SK-N-SH (cell line): ENCODE measurements at regions not wholly inside any gene's neighbourhood (a gene's known extent, or its start where the extent isn't known, plus 50 kb on each side); places are given as distances from the start of the nearest gene placed in this dataset.

Experiments
- CTCF ChIA-PET: fragments of 300-600, 350-600 bp; formaldehyde crosslinking; extraction: SDS; loops from one replicate; lab custom pipeline; 2021; lab: Yijun Ruan, JAX
- POLR2A ChIA-PET: fragments of 350-600 bp; sonication (Branson Sonifier 250); formaldehyde crosslinking; extraction: SDS; loops from one replicate; lab custom pipeline; 2020; ENCODE audit warnings: antibody characterized with exemption, inconsistent platforms; lab: Yijun Ruan, JAX
- DNase-seq: peaks from one replicate; pipeline ENCODE4 v3.0.0; 2012
- H2AFZ ChIP-seq: fragments of 200-600 bp; sonication (generic); 2 replicates; pipeline ENCODE4 v1.8.1; 2016; ENCODE audit warnings: antibody characterized with exemption, mild to moderate bottlenecking, low read depth
- H3F3A ChIP-seq: fragments of 200-600 bp; sonication (generic); replicated peaks from 2 replicates; pipeline ENCODE3; 2016; ENCODE audit warnings: antibody characterized with exemption, mild to moderate bottlenecking; ENCODE audit not compliant: insufficient read depth
- H3K27ac ChIP-seq, 2 experiments: fragments of 200-500 bp in 1 of 2; fragments of 200-600 bp in 1 of 2; sonication (Bioruptor generic) in 1 of 2; sonication (generic), shearing (Covaris generic) in 1 of 2; 2 replicates each; pipeline versions ENCODE4 v1.5.1 to v1.6.1; 2014 to 2016; ENCODE audit warnings: low read depth in 2 of 2, inconsistent platforms in 1 of 2, low read length in 1 of 2, mild to moderate bottlenecking in 1 of 2, mixed read lengths in 1 of 2
- H3K27me3 ChIP-seq: fragments of 200-600 bp; sonication (generic), shearing (Covaris generic); 2 replicates; pipeline ENCODE4 v1.6.1; 2016; ENCODE audit warnings: mixed run types; ENCODE audit not compliant: insufficient read depth
- H3K36me3 ChIP-seq, 2 experiments: fragments of 200-500 bp in 1 of 2; fragments of 200-600 bp in 1 of 2; sonication (Bioruptor generic) in 1 of 2; sonication (generic) in 1 of 2; replicated peaks in 1 of 2; 2 replicates each; pipeline versions ENCODE3 to v1.5.1; 2014 to 2016; ENCODE audit warnings: low read length in 1 of 2, mild to moderate bottlenecking in 1 of 2; ENCODE audit not compliant: insufficient read depth in 2 of 2, control insufficient read depth in 1 of 2
- H3K4me1 ChIP-seq, 2 experiments: fragments of 200-500 bp in 1 of 2; fragments of 200-600 bp in 1 of 2; sonication (Bioruptor generic) in 1 of 2; sonication (generic), shearing (Covaris generic) in 1 of 2; 2 replicates each; pipeline versions ENCODE4 v1.5.1 to v1.6.1; 2014 to 2016; ENCODE audit warnings: low read depth in 1 of 2, low read length in 1 of 2, mixed run types in 1 of 2; ENCODE audit not compliant: insufficient read depth in 2 of 2, control insufficient read depth in 1 of 2
- H3K4me2 ChIP-seq: fragments of 200-600 bp; sonication (generic), shearing (Covaris generic); 2 replicates; pipeline ENCODE4 v1.6.1; 2017; ENCODE audit warnings: mixed run types
- H3K4me3 ChIP-seq, 2 experiments: fragments of 200-500 bp in 1 of 2; fragments of 200-600 bp in 1 of 2; sonication (Bioruptor generic) in 1 of 2; sonication (generic), shearing (Covaris generic) in 1 of 2; 2 replicates each; pipeline versions ENCODE4 v1.5.1 to v1.8.1; 2014 to 2016; ENCODE audit warnings: low read depth in 2 of 2, inconsistent platforms in 1 of 2, low read length in 1 of 2, mild to moderate bottlenecking in 1 of 2, mixed read lengths in 1 of 2, moderate library complexity in 1 of 2
- H3K79me2 ChIP-seq: fragments of 200-600 bp; sonication (generic); 2 replicates; pipeline ENCODE4 v1.8.1; 2017; ENCODE audit warnings: mild to moderate bottlenecking; ENCODE audit not compliant: insufficient read depth
- H3K9ac ChIP-seq: fragments of 200-600 bp; sonication (generic); 2 replicates; pipeline ENCODE4 v1.6.1; 2017; ENCODE audit warnings: mixed run types
- H3K9me2 ChIP-seq: fragments of 200-600 bp; sonication (generic); 2 replicates; pipeline ENCODE4 v1.6.1; 2017; ENCODE audit warnings: mixed run types
- H3K9me3 ChIP-seq: fragments of 200-600 bp; sonication (generic); 2 replicates; pipeline ENCODE4 v1.6.1; 2017; ENCODE audit warnings: mixed run types, mild to moderate bottlenecking, moderate library complexity
- H4K20me1 ChIP-seq: fragments of 200-600 bp; sonication (generic); 2 replicates; pipeline ENCODE4 v1.6.1; 2017; ENCODE audit warnings: mild to moderate bottlenecking, mixed run types; ENCODE audit not compliant: insufficient read depth
- CTCF ChIP-seq: fragments of 200-600 bp; sonication (generic); IDR thresholded peaks from 2 replicates; pipeline ENCODE4 v1.6.1; 2017; ENCODE audit warnings: antibody characterized with exemption, mild to moderate bottlenecking, moderate library complexity
- ELF1 ChIP-seq: IDR thresholded peaks from 2 replicates; pipeline ENCODE4 v1.4.0; 2012
- FOSL2 ChIP-seq: IDR thresholded peaks from 2 replicates; pipeline ENCODE4 v1.4.0; 2012; ENCODE audit warnings: low read depth, mild to moderate bottlenecking, moderate library complexity, borderline replicate concordance
- FOXJ3 ChIP-seq: sonication (generic); formaldehyde crosslinking; IDR thresholded peaks from 2 replicates; pipeline ENCODE4 v1.5.1; 2020; ENCODE audit warnings: mild to moderate bottlenecking, missing genetic modification reagents
- GATA2 ChIP-seq: sonication (generic); formaldehyde crosslinking; IDR thresholded peaks from 2 replicates; pipeline ENCODE4 v1.5.0; 2020; ENCODE audit warnings: mild to moderate bottlenecking, missing genetic modification reagents
- MXI1 ChIP-seq: IDR thresholded peaks from 2 replicates; pipeline ENCODE4 v1.6.1; 2012; ENCODE audit warnings: mild to moderate bottlenecking, low read depth, low read length, improper control_type of control experiment
- NRF1 ChIP-seq: IDR thresholded peaks from 2 replicates; pipeline ENCODE4 v1.6.1; 2012; ENCODE audit warnings: low read depth, mild to moderate bottlenecking, low read length
- RAD21 ChIP-seq: IDR thresholded peaks from 2 replicates; pipeline ENCODE4 v1.6.1; 2012; ENCODE audit warnings: mild to moderate bottlenecking, low read length
- RCOR1 ChIP-seq: fragments of 150-350 bp; IDR thresholded peaks from 2 replicates; pipeline ENCODE4 v1.6.1; 2017; ENCODE audit warnings: antibody characterized with exemption, low read length
- RXRA ChIP-seq: IDR thresholded peaks from 2 replicates; pipeline ENCODE4 v1.4.0; 2012; ENCODE audit warnings: low read depth, mild to moderate bottlenecking, borderline replicate concordance
- SIN3A ChIP-seq: IDR thresholded peaks from 2 replicates; pipeline ENCODE4 v1.6.1; 2012; ENCODE audit warnings: low read depth, mild to moderate bottlenecking, low read length, moderate library complexity, borderline replicate concordance
- TAF1 ChIP-seq: IDR thresholded peaks from 2 replicates; pipeline ENCODE4 v1.6.1; 2012; ENCODE audit warnings: low read depth, mild to moderate bottlenecking, low read length, moderate library complexity, borderline replicate concordance
- USF1 ChIP-seq: IDR thresholded peaks from 2 replicates; pipeline ENCODE4 v1.4.0; 2012; ENCODE audit warnings: low read depth, borderline replicate concordance
- YY1 ChIP-seq: IDR thresholded peaks from 2 replicates; pipeline ENCODE4 v1.4.0; 2012; ENCODE audit warnings: low read depth, mild to moderate bottlenecking
- WGBS: methylation state at CpG from one replicate; pipeline ENCODE4 v1.1.6; 2017; ENCODE audit warnings: low lambda C conversion rate; 5-methylcytosine and 5-hydroxymethylcytosine counted together

GRCh38 chr16:51461255-51461654 lies 310.2 kb upstream of the SALL1 start:
- no peak overlapping the region for H3K4me3 ChIP-seq
- no peaks in the 10 kb centered on the region for H3K4me1 ChIP-seq
- WGBS: 56% methylated on average over 4 of the region's 4 CpGs
- H3K27ac ChIP-seq: no peak overlapping the region
- POLR2A ChIA-PET: interaction anchor here (0.6 kb wide), 1 partner anchor 343 kb away, joined by 3 read pairs; no protein-coding TSS in a partner anchor
- no peak overlapping the region for H2AFZ ChIP-seq
- no peaks in the 10 kb centered on the region for H4K20me1 ChIP-seq
- no peaks in the 10 kb centered on the region for H3K36me3 ChIP-seq
- DNase-seq: no peak
- no peaks in the 10 kb centered on the region for H3K9me3 ChIP-seq
- H3K9ac ChIP-seq: no peak overlapping the region
- CTCF ChIA-PET: interaction anchor here (1.3 kb wide), 1 partner anchor 297 kb away, joined by 3 read pairs; no protein-coding TSS in a partner anchor
- no peaks in the 10 kb centered on the region for H3K27me3 ChIP-seq
- no peaks in the 10 kb centered on the region for H3K9me2 ChIP-seq
- H3K4me2 ChIP-seq: no peak overlapping the region
- TF ChIP-seq ELF1 (no peak), RXRA (no peak), FOSL2 (no peak), TAF1 (no peak), GATA2 (no peak), USF1 (no peak), RCOR1 (no peak)
- H3K79me2 ChIP-seq: no peaks in the 10 kb centered on the region
- no peaks in the 10 kb centered on the region for H3F3A ChIP-seq

- Histone ChIP-seq H3K9me2 (no peaks in the 10 kb centered on the region), H2AFZ (no peak overlapping the region), H3K36me3 (no peaks in the 10 kb centered on the region), H3K79me2 (no peaks in the 10 kb centered on the region), H3K27ac (no peak overlapping the region), H3K9ac (no peak overlapping the region), H4K20me1 (no peaks in the 10 kb centered on the region), H3K4me3 (no peak overlapping the region), H3K4me2 (no peak overlapping the region), H3K4me1 (no peaks in the 10 kb centered on the region), H3F3A (no peaks in the 10 kb centered on the region), H3K27me3 (no peaks in the 10 kb centered on the region), H3K9me3 (no peaks in the 10 kb centered on the region)
- POLR2A ChIA-PET: no interaction called here
- no peak for TF ChIP-seq RAD21
- no peak for TF ChIP-seq FOXJ3 (CRISPR knock-in tag)
- TF ChIP-seq YY1: no peak
- no peak for TF ChIP-seq SIN3A
- no peak for TF ChIP-seq CTCF
- TF ChIP-seq MXI1: no peak
- TF ChIP-seq NRF1: no peak
- no peak for DNase-seq
- CTCF ChIA-PET: no interaction called here
- WGBS: 60% methylated on average over 11 of the region's 11 CpGs
These were observed 307.5 kb upstream of the SALL1 start for GRCh38 chr16:51458356-51459140.
